ENCODE measurements at regions not wholly inside any gene's neighbourhood (a gene's known extent, or its start where the extent isn't known, plus 50 kb on each side); places are given as distances from the start of the nearest gene placed in this dataset.
"Not testable (repeated sequence)": the region's sequence is repeated elsewhere in the genome, so short reads cannot be mapped to it uniquely, and the experiment has no call there.

- DNase-seq, result no peak
These were observed 157.9 kb downstream of the RAP2B start for GRCh38 chr3:153319705-153320554.

GRCh38 chr3:153320585-153321128, 158.6 kb downstream of the RAP2B start:
- DNase-seq, result no peak

- DNase-seq, result no peak
These were observed 166.7 kb downstream of the RAP2B start for GRCh38 chr3:153328690-153329089.

GRCh38 chr3:153330901-153331300, 168.9 kb downstream of the RAP2B start:
- DNase-seq, result no peak

GRCh38 chr3:153331676-153332075, 169.7 kb downstream of the RAP2B start:
- DNase-seq, result no peak

- DNase-seq, result no peak
These were observed 172.5 kb downstream of the RAP2B start for GRCh38 chr3:153334558-153334957.

GRCh38 chr3:153337369-153337768, 175.3 kb downstream of the RAP2B start:
- DNase-seq, result no peak

GRCh38 chr3:153338487-153338886, 176.5 kb downstream of the RAP2B start:
- no peak for DNase-seq

GRCh38 chr3:153339065-153339464, 177.0 kb downstream of the RAP2B start:
- DNase-seq, result no peak

GRCh38 chr3:153343988-153344782, 182.2 kb downstream of the RAP2B start:
- DNase-seq, result no peak

GRCh38 chr3:153348457-153349107, 186.6 kb downstream of the RAP2B start:
- no peak for DNase-seq

- DNase-seq, result no peak
These were observed 187.1 kb downstream of the RAP2B start for GRCh38 chr3:153349108-153349499.

GRCh38 chr3:153350420-153350819, 188.4 kb downstream of the RAP2B start:
- DNase-seq, result no peak

- no peak for DNase-seq
These were observed 192.6 kb downstream of the RAP2B start for GRCh38 chr3:153354641-153355040.

GRCh38 chr3:153355559-153355958, 193.5 kb downstream of the RAP2B start:
- DNase-seq, result no peak

- no peak for DNase-seq
These were observed 194.9 kb downstream of the RAP2B start for GRCh38 chr3:153356908-153357307.

- no peak for DNase-seq
These were observed 195.4 kb downstream of the RAP2B start for GRCh38 chr3:153357436-153357835.

GRCh38 chr3:153369561-153370374, 207.7 kb downstream of the RAP2B start:
- no peak for DNase-seq

GRCh38 chr3:153370680-153371079, 208.7 kb downstream of the RAP2B start:
- no peak for DNase-seq

- no peak for DNase-seq
These were observed 210.3 kb downstream of the RAP2B start for GRCh38 chr3:153372326-153372725.

- DNase-seq, result no peak
These were observed 211.6 kb downstream of the RAP2B start for GRCh38 chr3:153373606-153374005.

GRCh38 chr3:153378366-153378765, 216.3 kb downstream of the RAP2B start:
- not testable (repeated sequence) for DNase-seq

Data from activated CD4-positive, alpha-beta T cell treated with anti-CD3 and anti-CD28 coated beads for 48 hours (primary cell).